Aorta (tissue), 5 donors: ENCODE measurements at regions not wholly inside any gene's neighbourhood (a gene's known extent, or its start where the extent isn't known, plus 50 kb on each side); places are given as distances from the start of the nearest gene placed in this dataset.
A peak's percentile ranks its signal among the peaks of the same experiment; 100 is the strongest.
"Not testable (repeated sequence)": the region's sequence is repeated elsewhere in the genome, so short reads cannot be mapped to it uniquely, and the experiment has no call there.

Experiments
- ATAC-seq: fragments of 200-7000 bp; cut with Tn5 transposase; one replicate; pipeline ENCODE4 v1.9.1; 2022; ENCODE audit warnings: moderate library complexity; ENCODE audit not compliant: low FRiP score
- DNase-seq, 2 donors: peaks; one replicate each; pipeline ENCODE4 v3.0.0-alpha.2; 2020
- H3K27ac ChIP-seq, 2 donors: one replicate each; pipeline ENCODE4 v1.5.1; 2013; ENCODE audit warnings: low read length in 2 of 2, mild to moderate bottlenecking in 2 of 2, moderate library complexity in 2 of 2, control low read depth in 1 of 2, inconsistent platforms in 1 of 2, low read depth in 1 of 2
- H3K27me3 ChIP-seq, 2 donors: one replicate each; pipeline ENCODE4 v1.6.1; 2013; ENCODE audit warnings: control low read depth in 1 of 2, low read length in 1 of 2, mild to moderate bottlenecking in 1 of 2, moderate library complexity in 1 of 2; ENCODE audit not compliant: insufficient read depth in 2 of 2, control insufficient read depth in 1 of 2
- H3K36me3 ChIP-seq, 2 donors: one replicate each; pipeline ENCODE4 v1.6.1; 2013; ENCODE audit warnings: control low read depth in 1 of 2, low read length in 1 of 2, mild to moderate bottlenecking in 1 of 2; ENCODE audit not compliant: insufficient read depth in 2 of 2, control insufficient read depth in 1 of 2
- H3K4me1 ChIP-seq, 2 donors: one replicate each; pipeline ENCODE4 v1.6.1; 2013; ENCODE audit warnings: low read length in 2 of 2, control low read depth in 1 of 2, mild to moderate bottlenecking in 1 of 2, moderate library complexity in 1 of 2; ENCODE audit not compliant: insufficient read depth in 2 of 2, control insufficient read depth in 1 of 2
- H3K4me3 ChIP-seq, 2 donors: one replicate each; pipeline ENCODE4 v1.5.1; 2013; ENCODE audit warnings: low read length in 2 of 2, control low read depth in 1 of 2, mild to moderate bottlenecking in 1 of 2
- H3K9me3 ChIP-seq: one replicate; pipeline ENCODE4 v1.6.1; 2013; ENCODE audit warnings: mild to moderate bottlenecking, low read length; ENCODE audit not compliant: control insufficient read depth
- WGBS, 2 donors: extraction: QIAGEN DNeasy Blood & Tissue Kit; methylation state at CpG; one replicate each; pipeline ENCODE4 v1.1.7; 2013; 5-methylcytosine and 5-hydroxymethylcytosine counted together
- intact Hi-C, 2 donors: fragments of 100-400 bp; cut with DNase I; formaldehyde crosslinking; loops; one replicate each; pipeline versions ENCODE4 v1.14.2 to v1.15.0; 2022
- donor health status: healthy with polysubstance abuse.
- donor health status: Bipolar disorder and iron deficiency.
- donor health status: DM: no; HTN: no; CAD: no.
- donor health status: DM: no; HTN: no; CAD: no.
- donor health status: DM: yes; HTN: yes; CAD: no.

DNA sequence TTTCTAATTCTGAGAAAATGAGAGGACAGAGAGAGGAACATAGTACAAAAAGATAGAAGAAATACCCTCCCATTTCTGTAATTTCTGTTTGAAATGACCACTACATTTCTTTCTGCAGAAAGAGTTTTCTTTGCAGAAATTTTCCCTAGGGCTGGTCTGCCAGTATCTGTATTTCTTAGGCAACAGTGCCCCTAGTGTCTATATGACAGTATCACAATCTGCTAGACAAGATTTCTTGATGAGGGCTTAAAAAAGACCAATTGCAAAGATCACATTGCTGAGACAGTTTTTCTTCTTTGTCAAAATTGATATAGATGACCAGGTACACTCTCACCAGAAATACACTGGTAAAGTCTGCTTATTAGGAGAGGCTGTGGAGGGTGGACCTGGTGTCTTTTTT is 81.0 kb upstream of the ZDHHC15 start:
- no peak overlapping the region for H3K4me3 ChIP-seq
- H3K27ac ChIP-seq: no peak overlapping the region
- intact Hi-C loops: no loop called here
- DNase-seq (no peak), ATAC-seq (no peak)
- no peaks in the 10 kb centered on the region for H3K9me3 ChIP-seq
- no peaks in the 10 kb centered on the region for H3K27me3 ChIP-seq
- no peaks in the 10 kb centered on the region for H3K36me3 ChIP-seq
- no peaks in the 10 kb centered on the region for H3K4me1 ChIP-seq

DNA sequence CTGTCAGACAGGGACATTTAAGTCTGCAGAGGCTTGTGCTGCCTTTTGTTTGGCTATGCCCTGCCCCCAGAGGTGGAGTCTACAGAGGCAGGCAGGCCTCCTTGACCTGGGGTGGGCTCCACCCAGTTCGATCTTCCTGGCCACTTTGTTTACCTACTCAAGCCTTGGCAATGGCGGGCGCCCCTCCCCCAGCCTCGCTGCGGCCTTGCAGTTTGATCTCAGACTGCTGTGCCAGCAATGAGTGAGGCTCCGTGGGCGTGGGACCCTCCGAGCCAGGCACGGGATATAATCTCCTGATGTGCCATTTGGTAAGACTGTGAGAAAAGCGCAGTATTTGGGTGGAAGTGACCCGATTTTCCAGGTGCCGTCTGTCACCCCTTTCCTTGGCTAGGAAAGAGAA is 79.2 kb upstream of the ZDHHC15 start:
- DNase-seq: not testable (repeated sequence)

GRCh38 chrX:75596178-75596577 is 73.3 kb upstream of the ZDHHC15 start:
- Histone ChIP-seq H3K27me3 (no peaks in the 10 kb centered on the region), H3K27ac (no peak overlapping the region), H3K36me3 (no peaks in the 10 kb centered on the region), H3K4me3 (no peak overlapping the region), H3K9me3 (no peaks in the 10 kb centered on the region), H3K4me1 (no peaks in the 10 kb centered on the region)
- DNase-seq (no peak), ATAC-seq (peak; percentile 56)
- intact Hi-C loops: loop anchor here in 1 of 2 donors (10.0 kb wide), 1 partner anchor 51 kb away; no protein-coding TSS in a partner anchor
- 8 to 13% methylated on average over 2 of the region's 2 CpGs for WGBS, 2 donors

More for the DNA sequence above, 79.2 kb upstream of the ZDHHC15 start:
- H3K36me3 ChIP-seq, H3K27me3 ChIP-seq, H3K27ac ChIP-seq, H3K9me3 ChIP-seq, intact Hi-C loops, H3K4me3 ChIP-seq, ATAC-seq, H3K4me1 ChIP-seq: not testable (repeated sequence)
- WGBS, 2 donors: 88 to 98% methylated on average over 12 of the region's 12 CpGs

DNA sequence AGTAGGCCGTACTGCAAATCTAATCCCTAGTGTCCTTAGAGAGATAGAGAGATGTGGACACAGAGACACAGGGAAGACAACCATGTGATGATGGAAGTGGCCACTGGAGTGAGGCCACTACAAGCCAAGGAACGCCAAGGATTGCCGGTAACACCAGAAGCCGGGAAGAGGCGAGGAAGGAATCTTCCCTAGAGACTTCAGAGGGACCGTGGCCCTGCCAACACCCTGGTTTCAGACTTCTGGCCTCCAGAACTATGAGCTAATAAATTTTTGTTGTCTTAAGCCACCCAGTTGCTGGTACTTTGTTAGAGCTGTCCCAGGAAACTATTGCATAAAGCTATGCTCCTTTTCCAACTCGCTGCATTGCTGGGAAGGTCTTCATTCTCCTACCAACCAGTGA is 70.3 kb upstream of the ZDHHC15 start:
- H3K4me1 ChIP-seq, H3K27me3 ChIP-seq, H3K9me3 ChIP-seq, H3K36me3 ChIP-seq, H3K4me3 ChIP-seq: not testable (repeated sequence)
- DNase-seq (peak in 1 of 2 donors; percentile 56), ATAC-seq (peak; percentile 15)
- intact Hi-C loops: loop anchor here in 1 of 2 donors (10.0 kb wide), 1 partner anchor 48 kb away; no protein-coding TSS in a partner anchor
- peak overlapping the region in 1 of 2 donors; percentile 71 for H3K27ac ChIP-seq
- WGBS, 2 donors: 11 to 33% methylated on average over 7 of the region's 7 CpGs

- 85 to 98% methylated on average over 13 of the region's 13 CpGs for WGBS, 2 donors
- H3K27ac ChIP-seq: no peak overlapping the region
- H3K4me3 ChIP-seq: no peak overlapping the region
- intact Hi-C loops: no loop called here
- no peaks in the 10 kb centered on the region for H3K36me3 ChIP-seq
- ATAC-seq: no peak
- no peaks in the 10 kb centered on the region for H3K9me3 ChIP-seq
- no peak for DNase-seq
- H3K27me3 ChIP-seq: no peaks in the 10 kb centered on the region
- no peaks in the 10 kb centered on the region for H3K4me1 ChIP-seq
Measured at GRCh38 chrX:75582511-75582910, 59.7 kb upstream of the ZDHHC15 start.
